SK-N-SH treated with all-trans-retinoic acid at 6 μM for 48 hours (cell line): ENCODE measurements at regions not wholly inside any gene's neighbourhood (a gene's known extent, or its start where the extent isn't known, plus 50 kb on each side); places are given as distances from the start of the nearest gene placed in this dataset.

Source experiments
- CREB5 ChIP-seq: fragments of 250-450 bp; sonication (Bioruptor Pico); IDR thresholded peaks from 2 replicates; pipeline ENCODE4 v1.5.1; 2020; ENCODE audit warnings: low read depth, mild to moderate bottlenecking, moderate library complexity
- CSRNP3 ChIP-seq: fragments of 250-450 bp; sonication (Bioruptor Pico); IDR thresholded peaks from 2 replicates; pipeline ENCODE4 v1.5.1; 2021; ENCODE audit warnings: mild to moderate bottlenecking, moderate library complexity
- ESRRG ChIP-seq: fragments of 250-450 bp; sonication (Bioruptor Pico); IDR thresholded peaks from 2 replicates; pipeline ENCODE4 v1.6.1; 2021; ENCODE audit warnings: mild to moderate bottlenecking
- ISL1 ChIP-seq: fragments of 250-450 bp; sonication (Bioruptor Pico); IDR thresholded peaks from 2 replicates; pipeline ENCODE4 v2.1.2; 2022; ENCODE audit warnings: mild to moderate bottlenecking, moderate library complexity
- PATZ1 ChIP-seq: fragments of 250-450 bp; sonication (Bioruptor Pico); IDR thresholded peaks from 2 replicates; pipeline ENCODE4 v1.8.0; 2020; ENCODE audit warnings: mild to moderate bottlenecking, moderate library complexity, borderline replicate concordance
- RARB ChIP-seq: fragments of 250-450 bp; sonication (Bioruptor Pico); IDR thresholded peaks from 2 replicates; pipeline ENCODE4 v1.8.0; 2021; ENCODE audit warnings: mild to moderate bottlenecking, moderate library complexity
- SNAI2 ChIP-seq: fragments of 250-450 bp; sonication (Bioruptor Pico); IDR thresholded peaks from 2 replicates; pipeline ENCODE4 v1.5.0; 2020; ENCODE audit warnings: mild to moderate bottlenecking, moderate library complexity
- TSHZ2 ChIP-seq: fragments of 250-450 bp; sonication (Bioruptor Pico); IDR thresholded peaks from 2 replicates; pipeline ENCODE4 v1.5.0; 2020; ENCODE audit warnings: mild to moderate bottlenecking, moderate library complexity
- ZNF8 ChIP-seq: fragments of 450-650 bp; formaldehyde crosslinking; IDR thresholded peaks from 2 replicates; pipeline ENCODE4 v1.5.0; 2020; ENCODE audit warnings: mild to moderate bottlenecking, moderate library complexity

- TF ChIP-seq ZNF8 (CRISPR knock-in tag) (no peak), PATZ1 (CRISPR knock-in tag) (no peak), CSRNP3 (CRISPR knock-in tag) (no peak), SNAI2 (no peak), CREB5 (no peak), TSHZ2 (no peak), ESRRG (CRISPR knock-in tag) (no peak), RARB (CRISPR knock-in tag) (no peak), ISL1 (CRISPR knock-in tag) (no peak)
These were observed 318.5 kb upstream of the ADAMTS9 start for GRCh38 chr3:65006300-65006739.
